HG02852 (cell line): ENCODE measurements at regions not wholly inside any gene's neighbourhood (a gene's known extent, or its start where the extent isn't known, plus 50 kb on each side); places are given as distances from the start of the nearest gene placed in this dataset.

ENCODE experiments used
- ATAC-seq: cut with Tn5 transposase; IDR thresholded peaks from one replicate; pipeline ENCODE4 v1.9.1; 2021; ENCODE audit warnings: mild to moderate bottlenecking, moderate library complexity; ENCODE audit not compliant: unreplicated experiment

DNA sequence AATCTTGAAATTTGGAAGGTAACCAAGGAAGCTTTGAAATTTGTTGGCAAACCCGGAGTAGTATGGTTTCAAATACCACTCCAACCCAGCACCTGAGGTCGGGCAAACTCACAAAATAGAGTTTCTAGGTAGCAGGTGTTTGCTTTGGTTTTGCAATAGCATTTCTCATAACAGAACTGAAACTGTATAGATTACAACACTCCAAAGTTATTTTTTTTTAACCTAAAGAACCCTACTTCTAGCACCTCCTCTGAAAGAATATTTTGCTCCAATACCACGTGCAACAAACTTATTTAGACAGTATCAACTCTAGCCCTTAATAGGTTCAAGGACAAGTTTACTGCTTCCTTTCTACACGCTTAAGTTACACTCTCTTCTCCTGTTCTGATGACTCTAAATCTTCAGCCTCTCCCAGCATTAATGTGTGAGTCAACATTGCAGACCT is 178.5 kb upstream of the FMN2 start:
- ATAC-seq: no peak

DNA sequence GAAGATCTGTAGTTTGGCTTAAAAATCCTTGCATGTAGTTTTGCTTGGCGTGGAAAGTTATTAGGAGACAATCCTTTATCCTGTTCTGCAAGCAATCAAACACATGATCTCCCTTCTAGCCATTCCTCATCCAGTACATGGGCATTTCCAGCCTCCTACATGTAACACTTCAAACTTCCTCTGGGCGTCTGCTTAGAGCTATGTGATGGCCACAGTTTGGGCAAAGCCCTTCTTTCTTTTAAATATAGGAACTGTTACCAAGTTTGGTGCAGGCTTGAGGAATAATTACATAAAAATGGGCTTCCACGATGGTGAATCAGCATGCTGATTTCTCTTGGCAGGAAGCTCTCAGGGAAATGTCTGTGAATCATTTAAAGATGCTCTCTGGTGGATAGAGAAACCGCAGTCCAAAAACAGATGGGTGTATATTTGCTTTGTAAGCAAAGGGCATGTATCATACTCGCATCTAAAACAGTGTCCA is 176.9 kb upstream of the FMN2 start:
- no peak for ATAC-seq

DNA sequence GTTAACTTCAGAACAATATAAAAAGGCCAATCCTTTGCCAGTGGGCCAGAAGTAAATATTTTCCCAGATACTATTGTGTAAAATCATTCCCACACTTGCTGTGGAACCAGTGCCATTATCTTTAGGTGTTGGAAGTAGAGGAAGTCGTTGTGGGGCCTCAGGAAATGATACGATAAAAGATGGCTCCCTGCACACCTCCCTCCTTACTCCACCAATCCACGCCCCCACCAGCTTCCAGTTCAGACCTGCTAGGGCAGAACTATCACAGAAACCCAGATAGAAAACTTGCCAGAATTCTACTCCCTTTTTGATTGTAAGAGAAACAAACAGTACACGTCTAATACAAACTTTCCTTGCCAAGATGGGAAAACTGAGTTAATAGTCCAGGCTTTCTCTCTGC is 173.0 kb upstream of the FMN2 start:
- no peak for ATAC-seq

DNA sequence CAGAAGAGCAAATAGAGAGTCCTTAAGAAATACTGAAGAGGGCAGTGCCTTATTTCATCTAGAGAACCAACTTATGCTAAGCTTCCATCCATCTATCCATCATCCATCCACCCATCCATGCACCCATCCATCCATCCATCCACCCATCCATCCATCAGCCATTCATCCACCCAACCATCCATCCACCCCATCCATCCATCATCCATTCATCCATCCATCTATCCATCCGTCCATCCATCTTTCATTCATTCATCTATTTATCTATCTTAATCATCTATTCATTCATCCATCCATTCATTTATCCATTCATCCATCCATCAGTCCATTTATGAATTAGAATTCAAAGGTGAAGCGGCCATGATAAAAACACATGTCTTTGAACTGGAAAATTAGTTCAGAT is 171.5 kb upstream of the FMN2 start:
- ATAC-seq: no peak

DNA sequence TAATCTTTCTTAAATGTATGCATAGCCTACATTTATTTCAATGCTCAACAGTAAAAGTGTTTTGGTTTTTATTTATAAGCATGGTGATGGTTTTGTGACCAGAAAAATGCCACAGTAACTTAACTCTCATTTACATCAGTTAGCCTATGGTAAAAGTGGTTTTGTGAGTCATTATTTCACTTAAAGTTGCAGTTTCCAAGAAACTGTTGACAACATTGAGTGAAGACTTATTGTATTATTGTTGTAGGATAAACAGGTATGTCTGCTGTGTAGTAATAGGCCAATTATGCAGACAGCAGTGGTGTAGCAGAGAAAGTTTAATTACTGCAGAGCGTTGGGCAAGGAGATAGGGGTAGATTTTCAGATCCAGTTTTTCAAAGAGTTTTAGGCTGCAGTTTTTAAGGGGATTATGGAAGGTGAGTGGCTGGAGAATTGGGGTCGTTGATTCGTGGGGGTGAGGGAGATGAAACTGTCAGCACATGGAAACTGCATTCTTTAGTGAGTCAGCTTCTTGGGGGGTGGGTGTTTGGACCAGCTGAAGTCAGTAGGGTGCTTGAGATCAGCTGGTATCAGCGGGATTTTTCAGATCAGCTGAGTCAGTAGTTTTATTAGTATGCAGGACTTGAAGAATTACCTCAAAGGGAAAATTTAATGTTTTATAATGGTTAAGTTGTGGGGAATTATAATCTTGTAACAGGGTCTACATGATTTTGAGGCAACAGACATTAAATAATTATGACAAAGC is 168.7 kb upstream of the FMN2 start:
- ATAC-seq: no peak

DNA sequence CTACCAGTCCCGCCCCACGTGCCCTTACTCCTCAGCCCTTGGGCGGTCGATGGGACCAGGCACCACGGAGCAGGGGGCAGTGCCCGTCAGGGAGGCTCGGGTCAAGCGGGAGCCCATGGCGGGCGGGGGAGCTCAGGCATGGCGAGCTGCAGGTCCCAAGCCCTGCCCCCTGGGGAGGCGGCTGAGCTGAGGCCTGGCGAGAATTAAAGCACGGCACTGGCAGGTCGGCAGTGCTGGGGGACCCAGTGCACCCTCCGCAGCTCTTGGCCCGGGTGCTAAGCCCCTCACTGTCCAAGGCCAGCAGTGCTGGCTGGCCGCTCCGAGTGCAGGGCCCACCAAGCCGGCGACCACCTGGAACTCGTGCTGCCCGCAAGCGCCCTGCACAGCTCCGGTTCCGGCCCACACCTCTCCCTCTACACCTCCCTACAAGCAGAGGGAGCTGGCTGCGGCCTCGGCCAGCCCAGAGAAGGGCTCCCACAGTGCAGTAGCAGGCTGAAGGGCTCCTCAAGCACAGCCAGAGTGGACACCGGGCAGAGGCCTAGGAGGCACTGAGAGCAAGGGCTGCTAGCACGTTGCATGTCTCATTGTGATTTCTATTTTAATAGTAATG is 166.8 kb upstream of the FMN2 start:
- no peak for ATAC-seq

DNA sequence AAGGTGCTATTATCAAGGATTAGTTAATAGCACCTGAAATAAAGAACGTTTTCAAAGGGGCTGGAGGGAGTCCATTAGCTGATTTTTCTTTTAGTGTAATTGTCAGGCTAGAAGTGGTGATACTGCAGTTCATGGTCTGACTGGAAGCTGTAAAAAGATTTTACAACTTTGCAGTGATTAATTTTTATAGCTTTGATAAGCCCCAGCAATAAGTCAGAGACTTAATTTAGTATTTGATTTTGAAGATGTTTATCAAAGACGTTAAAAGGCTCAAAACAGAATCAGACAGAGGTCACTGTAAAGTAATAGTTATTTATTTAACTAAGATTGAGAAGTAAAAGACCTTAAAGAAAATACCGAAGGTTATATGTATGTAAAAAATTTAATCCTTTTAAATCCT is 165.5 kb upstream of the FMN2 start:
- ATAC-seq: no peak

DNA sequence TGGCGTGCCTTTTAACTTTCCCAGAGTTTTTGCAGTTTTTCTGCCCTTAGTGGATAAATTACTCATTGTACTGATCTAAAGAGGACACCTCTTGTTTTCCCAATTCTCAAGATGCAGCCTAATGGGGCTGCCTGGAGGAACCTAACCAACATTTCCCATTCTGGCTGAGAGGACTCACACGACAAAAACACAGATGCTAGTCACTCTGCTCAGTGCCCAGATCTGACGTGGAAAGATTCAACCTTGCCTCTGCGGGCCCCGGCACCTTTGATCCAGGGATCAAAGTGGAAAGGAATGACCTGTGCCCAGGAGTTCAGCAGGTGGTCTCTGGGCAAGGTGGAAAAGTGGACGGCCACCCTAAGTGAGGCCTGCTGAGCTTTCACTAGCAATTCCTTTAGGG is 162.4 kb upstream of the FMN2 start:
- ATAC-seq: no peak

DNA sequence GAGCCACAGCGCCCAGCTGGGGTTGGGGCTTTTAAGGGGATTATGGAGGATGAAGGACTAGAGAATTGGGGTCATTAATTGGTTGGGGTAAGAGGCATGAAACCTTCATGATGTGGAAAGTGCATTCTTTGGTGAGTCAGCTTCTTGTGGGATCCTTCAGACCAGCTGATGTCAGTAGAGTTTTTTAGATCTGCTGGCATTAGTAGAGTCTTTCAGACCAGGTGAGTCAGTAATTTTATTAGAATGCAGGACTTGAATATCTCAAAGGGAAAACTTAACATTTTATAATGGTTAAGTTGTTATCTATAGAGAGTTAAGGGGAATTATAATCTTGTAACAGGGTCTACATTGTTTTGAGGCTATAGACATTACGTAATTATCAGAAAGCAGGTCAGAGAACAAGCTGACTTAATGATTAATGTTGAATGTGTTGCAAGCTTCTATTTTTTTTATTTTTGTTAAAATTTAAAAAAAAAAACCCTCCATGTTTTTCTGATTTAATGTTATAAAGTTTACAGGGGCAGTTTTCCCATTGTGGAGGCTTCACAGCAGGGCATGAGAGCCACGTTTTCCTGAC is 160.9 kb upstream of the FMN2 start:
- no peak for ATAC-seq

DNA sequence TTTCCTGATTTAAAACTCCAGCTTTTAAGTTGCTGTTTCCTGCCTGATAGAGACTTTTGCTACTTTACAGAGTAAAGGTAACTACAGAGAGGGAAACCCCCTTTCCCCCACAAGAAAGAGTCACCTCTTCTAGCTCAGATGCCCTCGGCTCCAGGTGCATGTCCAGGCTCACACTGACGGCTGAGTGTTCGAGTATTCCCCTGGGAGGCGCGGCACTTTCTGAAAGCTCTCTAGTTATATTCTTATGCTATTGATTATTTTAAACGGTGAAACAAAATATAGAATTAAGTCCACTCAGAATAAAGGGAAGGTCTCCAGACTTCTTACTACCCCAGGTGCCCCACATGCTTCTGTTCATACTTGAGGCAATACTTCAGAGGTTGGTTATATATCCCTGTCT is 160.3 kb upstream of the FMN2 start:
- no peak for ATAC-seq

DNA sequence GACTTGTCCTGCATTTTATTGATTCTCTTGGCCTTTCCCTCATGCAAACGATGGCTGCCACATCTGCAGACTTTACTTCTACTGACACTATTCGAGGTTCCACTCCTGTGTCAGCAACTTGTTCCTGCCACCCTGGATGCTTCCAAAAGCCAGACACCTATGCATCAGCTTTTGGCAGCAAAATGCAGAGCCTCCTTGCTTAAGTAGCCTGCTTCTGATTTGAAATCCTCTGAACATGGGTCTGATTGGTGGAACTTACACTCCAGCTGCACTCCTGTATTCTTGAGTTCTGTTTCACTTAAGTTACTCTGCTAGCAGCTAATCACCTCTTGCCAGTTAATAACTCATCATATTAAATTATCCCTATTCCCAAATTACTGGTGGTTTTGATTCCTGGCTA is 152.1 kb upstream of the FMN2 start:
- ATAC-seq: no peak

DNA sequence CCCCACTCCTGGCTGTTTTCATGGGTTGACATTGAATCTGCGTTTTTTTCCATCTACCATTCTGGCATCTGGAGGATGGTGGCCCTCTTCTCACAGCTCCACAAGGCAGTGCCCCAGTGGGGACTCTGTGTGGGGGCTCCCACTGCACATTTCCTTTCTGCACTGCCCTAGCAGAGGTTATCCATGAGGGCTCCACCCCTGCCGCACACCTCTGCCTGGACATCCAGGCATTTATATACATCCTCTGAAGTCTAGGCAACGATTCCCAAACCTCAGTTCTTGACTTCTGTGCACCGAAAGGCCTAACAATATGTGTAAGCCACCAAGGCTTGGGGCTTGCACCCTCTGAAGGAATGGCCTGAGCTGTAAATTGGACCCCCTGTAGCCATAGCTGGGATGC is 147.9 kb upstream of the FMN2 start:
- ATAC-seq: no peak

DNA sequence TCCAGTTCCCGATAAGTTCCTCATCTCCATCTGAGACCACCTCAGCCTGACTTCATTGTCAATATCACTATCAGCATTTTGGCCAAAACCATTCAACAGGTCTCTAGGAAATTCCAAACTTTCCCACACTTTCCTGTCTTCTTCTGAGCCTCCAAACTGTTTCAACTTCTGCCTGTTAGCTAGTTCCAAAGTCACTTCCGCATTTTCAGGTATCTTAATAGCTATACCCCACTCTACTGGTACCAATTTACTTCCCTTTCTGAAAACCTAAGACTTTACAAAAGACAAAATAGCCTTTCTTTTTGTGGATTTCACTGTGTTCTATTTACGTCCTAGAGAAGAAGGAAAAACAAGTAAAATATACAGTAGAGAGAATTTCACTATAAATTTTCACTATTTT is 147.0 kb upstream of the FMN2 start:
- no peak for ATAC-seq

DNA sequence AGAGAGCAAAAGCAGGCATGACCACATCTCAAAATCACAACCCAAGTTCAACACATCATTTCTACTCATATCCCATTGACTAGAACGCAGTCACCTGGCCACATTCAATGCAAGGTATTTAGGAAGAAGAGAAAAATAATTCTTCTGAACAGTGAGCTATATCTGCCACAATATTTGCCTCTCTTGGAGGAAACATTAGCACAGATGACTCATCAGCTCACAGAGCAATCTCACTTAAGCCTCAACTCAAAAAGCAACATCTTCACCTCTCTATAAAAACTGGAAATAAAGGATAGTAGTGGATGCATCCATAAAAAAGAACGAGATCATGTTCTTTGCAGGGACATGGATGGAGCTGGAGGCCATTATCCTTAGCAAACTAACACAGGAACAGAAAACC is 143.9 kb upstream of the FMN2 start:
- no peak for ATAC-seq

DNA sequence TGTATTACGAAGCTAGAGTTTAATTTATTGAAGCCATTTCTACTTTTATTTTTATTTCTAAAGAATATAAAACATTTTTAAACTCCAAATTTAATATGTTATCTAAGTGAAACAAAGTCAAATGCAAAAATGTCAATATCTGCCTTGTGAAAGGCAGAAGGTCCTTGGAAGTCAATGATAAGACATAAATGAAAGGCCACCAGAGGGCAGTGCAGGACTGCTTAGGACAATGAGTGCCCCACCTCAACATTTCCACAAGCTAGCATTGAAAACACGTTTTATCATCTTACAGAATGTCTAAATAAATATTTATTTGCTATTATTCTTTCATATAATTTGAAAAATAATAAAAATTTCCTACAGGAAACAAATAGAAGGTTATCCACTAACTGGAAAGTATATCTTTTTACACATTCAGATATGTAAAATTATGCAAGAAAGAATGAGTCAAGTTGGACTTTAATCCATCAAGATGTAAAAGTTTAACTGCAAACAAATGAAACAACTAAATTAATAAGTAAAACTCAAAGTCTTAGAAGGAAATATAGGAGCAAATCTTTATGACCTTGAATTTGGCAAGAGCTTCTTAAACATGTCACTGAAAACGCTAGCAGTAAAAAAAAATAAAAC is 140.1 kb upstream of the FMN2 start:
- ATAC-seq: peak; percentile 65

DNA sequence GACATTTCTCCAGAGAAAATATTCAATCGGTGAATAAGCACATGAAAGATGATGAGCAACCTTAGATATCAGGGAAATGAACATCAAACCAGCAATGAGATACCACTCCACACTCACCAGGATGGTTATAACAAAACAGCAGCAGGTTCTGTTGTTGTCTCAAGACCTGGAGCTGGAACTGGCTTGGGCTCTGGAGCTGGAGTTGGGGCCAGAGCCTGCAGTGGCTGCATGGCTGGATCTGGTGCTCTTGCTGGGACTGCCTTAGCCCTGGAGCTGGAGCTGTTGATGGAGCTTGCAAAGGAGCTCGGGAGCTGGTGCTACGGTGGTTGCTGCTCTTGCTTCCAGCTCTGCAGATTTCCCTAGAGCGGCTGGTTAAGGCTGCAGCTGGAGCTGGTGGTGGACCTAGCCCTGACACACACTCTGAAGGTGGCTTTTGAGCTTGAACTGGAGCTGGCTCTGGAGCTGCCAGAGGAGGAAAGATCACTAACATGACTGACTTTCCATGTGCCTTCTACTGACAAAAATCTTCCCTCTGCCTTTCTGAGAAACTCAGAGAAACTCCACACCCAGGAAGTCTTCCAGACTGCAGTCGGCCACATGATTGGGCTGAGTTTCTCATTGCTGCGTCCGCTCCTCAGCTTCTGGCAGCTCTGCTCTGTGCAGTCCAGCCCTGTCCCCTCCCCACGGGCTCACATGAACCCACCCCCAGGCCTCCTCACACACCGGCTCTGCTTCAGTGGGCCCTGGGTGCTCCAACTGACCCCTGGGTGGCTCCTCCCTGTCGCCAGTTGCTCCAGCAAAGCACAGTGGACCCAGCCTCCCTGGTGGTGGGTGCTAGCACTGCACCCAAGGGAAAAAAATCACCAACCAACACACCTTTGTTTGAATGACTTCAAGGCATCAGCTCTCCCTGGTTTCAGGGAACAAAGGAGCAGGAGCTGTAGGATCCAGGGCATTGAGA is 139.1 kb upstream of the FMN2 start:
- ATAC-seq: peak; percentile 45

DNA sequence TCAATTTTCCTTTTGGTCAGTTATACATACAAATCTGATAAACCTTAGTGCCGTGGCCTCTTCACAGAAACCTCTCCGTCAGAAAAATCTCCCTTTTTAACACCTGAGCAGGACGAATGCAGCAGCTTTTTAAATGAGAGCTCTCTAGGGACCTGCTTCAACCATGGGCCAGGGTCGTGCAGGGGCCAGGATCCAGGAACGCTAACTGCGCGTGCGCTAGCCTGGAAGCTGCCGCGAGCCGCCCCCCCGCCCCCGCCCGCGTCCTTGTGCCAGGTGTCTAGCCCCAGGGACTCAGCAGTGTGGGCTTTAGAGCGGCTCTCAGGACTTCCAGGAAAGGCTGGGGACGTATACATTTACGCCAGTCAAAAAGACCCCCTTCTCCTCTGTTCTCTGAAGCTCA is 136.8 kb upstream of the FMN2 start:
- ATAC-seq: no peak

DNA sequence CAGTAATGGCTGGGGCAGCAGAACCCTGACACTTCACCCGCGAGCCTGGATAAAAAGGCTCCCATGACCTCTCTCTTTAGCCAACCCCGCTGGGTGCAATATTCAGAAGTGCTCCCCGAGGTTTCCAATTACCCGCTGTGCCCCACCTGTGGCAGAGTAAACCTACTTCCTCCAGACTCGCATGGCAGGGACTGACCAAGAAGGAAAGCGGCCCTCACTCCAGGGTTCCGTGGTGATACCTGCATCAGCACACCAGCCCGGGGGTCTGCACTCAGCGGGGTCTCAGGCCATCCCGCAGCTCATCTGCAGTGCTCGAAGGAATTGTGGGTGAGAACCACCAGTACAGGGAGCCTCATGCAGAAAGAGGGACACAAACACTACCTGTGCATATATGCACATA is 136.3 kb upstream of the FMN2 start:
- ATAC-seq: no peak

DNA sequence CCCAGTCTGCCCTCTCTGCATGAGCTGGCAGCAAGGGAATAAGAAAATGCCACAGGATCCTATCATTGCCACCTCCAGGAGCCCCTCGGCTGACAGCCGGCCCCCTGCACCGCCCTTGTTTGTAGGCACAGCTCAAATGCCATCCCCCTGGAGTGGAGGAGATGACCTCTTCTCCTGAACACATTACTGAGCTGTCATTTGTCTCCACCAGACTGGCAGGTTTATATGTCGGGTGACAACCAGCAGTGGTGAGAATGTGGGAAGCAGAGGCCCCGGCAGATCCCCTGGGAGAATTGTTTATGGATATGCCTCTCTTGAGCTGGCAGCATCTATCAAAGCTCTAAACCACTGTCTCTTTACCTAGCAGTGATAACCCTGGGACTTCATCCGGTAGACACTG is 135.4 kb upstream of the FMN2 start:
- no peak for ATAC-seq

DNA sequence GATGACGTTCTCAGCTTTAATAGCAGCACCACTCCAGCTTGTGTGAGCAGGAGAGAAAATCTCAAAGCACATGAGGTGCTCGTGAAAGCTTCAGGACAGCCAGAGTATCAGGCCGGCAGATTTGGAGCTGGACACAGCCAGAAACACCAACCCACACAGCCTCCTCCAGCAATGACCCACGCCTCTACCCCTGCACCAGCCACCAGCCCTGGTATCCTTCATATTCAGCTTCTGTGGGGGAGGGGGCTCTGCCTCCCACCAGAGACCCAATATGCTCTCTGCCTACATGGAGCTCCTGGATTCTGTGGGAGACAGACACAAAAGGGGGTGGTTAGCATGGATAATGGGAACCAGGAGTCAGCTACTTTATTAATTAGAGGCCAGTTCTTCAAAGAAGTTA is 133.6 kb upstream of the FMN2 start:
- no peak for ATAC-seq

DNA sequence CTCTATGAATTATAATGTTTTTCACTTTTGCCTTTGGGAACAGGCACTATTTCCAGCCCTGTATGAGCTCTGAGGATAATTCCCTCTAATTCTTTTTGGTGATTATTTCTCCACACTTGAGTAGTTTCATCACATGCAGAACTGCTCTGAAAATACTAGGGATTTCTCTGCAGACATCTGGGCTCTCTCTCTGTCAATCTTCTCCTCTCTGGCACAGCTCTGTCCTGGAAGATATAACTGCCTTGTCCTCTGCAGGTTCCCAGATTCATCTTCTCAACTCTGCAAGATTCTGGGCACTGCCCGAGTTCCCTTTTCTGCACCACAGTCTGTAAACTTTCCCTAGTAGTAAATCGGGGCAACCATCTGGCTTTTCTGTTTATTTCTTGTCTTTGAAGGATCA is 131.3 kb upstream of the FMN2 start:
- no peak for ATAC-seq
